ENCODE measurements at regions not wholly inside any gene's neighbourhood (a gene's known extent, or its start where the extent isn't known, plus 50 kb on each side); places are given as distances from the start of the nearest gene placed in this dataset.
"Not testable (repeated sequence)": the region's sequence is repeated elsewhere in the genome, so short reads cannot be mapped to it uniquely, and the experiment has no call there.

DNA sequence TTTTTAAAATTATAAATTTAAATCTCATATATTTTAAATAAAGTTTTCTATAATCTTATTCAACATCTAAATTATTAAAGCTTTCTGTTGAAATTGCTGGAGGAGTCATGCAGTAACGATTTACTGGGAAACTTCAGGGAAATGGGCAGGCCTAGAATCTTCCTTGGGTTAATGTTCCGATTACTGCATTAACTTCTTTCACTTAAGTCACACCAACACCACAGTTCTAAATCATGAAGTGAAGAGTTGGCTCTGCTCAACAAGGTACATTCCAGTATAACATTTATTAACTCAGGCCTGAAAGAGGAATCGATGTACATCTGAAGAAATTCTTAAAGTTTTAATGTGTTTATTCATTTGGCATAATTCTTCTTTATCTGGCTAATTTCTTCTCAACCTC is 244.3 kb downstream of the CCER1 start:
- no peaks in the 10 kb centered on the region for H3K27me3 ChIP-seq
- no peak overlapping the region for H3K9ac ChIP-seq (ENCODE audit: low read depth in 2 of 2, low read length in 2 of 2)
- peaks cover 3% of the 10 kb centered on the region for H3K4me1 ChIP-seq
- no peaks in the 10 kb centered on the region for H3K9me3 ChIP-seq
- H3K4me3 ChIP-seq: no peak overlapping the region
- intact Hi-C loops (cut with DNase I): no loop called here
- H3K27ac ChIP-seq: no peak overlapping the region
- H3K36me3 ChIP-seq: no peaks in the 10 kb centered on the region
- TF ChIP-seq, protein P1, sequence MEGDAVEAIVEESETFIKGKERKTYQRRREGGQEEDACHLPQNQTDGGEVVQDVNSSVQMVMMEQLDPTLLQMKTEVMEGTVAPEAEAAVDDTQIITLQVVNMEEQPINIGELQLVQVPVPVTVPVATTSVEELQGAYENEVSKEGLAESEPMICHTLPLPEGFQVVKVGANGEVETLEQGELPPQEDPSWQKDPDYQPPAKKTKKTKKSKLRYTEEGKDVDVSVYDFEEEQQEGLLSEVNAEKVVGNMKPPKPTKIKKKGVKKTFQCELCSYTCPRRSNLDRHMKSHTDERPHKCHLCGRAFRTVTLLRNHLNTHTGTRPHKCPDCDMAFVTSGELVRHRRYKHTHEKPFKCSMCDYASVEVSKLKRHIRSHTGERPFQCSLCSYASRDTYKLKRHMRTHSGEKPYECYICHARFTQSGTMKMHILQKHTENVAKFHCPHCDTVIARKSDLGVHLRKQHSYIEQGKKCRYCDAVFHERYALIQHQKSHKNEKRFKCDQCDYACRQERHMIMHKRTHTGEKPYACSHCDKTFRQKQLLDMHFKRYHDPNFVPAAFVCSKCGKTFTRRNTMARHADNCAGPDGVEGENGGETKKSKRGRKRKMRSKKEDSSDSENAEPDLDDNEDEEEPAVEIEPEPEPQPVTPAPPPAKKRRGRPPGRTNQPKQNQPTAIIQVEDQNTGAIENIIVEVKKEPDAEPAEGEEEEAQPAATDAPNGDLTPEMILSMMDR (IDR thresholded peaks at IDR 0.05): no peak
- DNase-seq: no peak

DNA sequence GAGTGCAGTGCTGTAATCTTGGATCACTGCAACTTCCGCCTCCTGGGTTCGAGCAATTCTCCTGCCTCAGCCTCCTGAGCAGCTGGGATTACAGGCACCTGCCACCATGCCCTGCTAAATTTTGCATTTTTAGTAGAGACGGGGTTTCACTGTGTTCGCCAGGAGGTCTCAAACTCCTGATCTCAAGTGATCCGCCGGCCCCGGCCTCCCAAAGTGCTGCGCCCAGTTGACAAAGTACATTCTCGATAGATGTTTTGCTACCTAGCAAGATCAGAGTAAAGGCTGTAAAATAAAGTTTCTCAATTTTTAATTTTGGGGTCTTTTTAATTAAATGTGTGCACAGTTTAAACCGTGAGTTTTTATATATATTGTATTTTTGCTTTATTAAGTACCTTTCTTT is 248.9 kb downstream of the CCER1 start:
- intact Hi-C loops (cut with DNase I): no loop called here
- Histone ChIP-seq H3K4me3 (no peak overlapping the region), H3K4me1 (no peaks in the 10 kb centered on the region), H3K9ac (ENCODE audit: low read depth in 2 of 2, low read length in 2 of 2) (no peak overlapping the region), H3K9me3 (no peaks in the 10 kb centered on the region), H3K27me3 (no peaks in the 10 kb centered on the region), H3K27ac (no peak overlapping the region), H3K36me3 (no peaks in the 10 kb centered on the region)
- DNase-seq: no peak
- TF ChIP-seq, protein P1 (IDR thresholded peaks at IDR 0.05): no peak

DNA sequence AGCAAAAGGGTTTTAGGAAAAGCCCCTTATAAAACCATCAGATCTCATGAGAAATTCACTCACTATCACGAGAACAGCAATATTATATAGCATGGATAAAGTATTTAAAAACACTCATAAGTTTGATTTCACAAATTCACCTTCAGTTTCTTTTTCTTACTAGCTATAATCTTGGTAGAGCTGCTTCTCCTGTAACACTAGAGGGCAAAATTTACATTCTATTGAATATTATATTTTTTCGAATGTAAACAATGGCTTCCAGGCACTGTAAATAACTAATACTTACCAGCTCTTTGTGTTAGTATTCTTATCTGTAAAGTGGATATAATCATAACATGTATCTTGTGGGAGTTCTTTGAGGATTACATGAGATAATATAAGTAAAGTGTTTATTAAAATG is 259.6 kb downstream of the CCER1 start:
- Histone ChIP-seq H3K9me3 (no peaks in the 10 kb centered on the region), H3K9ac (ENCODE audit: low read depth in 2 of 2, low read length in 2 of 2) (no peak overlapping the region), H3K27me3 (no peaks in the 10 kb centered on the region), H3K36me3 (no peaks in the 10 kb centered on the region), H3K27ac (no peak overlapping the region), H3K4me3 (no peak overlapping the region), H3K4me1 (no peaks in the 10 kb centered on the region)
- intact Hi-C loops (cut with DNase I): no loop called here
- TF ChIP-seq, protein P1 (IDR thresholded peaks at IDR 0.05): no peak
- no peak for DNase-seq

DNA sequence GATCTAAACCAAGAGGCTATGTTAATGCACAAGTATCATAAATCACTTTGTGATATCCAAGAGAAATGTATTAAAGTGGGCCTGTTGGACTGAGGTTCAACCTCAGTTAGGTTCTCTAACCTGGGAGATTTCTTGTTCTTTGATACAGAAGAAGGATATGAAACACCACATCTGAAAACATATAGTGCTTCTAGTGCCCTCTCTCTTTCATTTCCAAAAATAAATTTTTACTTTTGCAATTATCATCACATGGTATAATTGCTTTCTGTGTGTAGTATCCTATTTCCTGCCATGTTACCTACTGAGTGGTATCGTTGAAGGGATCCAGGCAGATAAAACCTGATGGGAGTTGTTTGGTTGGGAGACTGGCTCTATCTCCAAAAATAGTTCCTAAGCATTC is 264.9 kb downstream of the CCER1 start:
- TF ChIP-seq, protein P1 (IDR thresholded peaks at IDR 0.05): no peak
- Histone ChIP-seq H3K9me3 (no peaks in the 10 kb centered on the region), H3K27ac (no peak overlapping the region), H3K9ac (ENCODE audit: low read depth in 2 of 2, low read length in 2 of 2) (no peak overlapping the region), H3K27me3 (no peaks in the 10 kb centered on the region), H3K4me3 (no peak overlapping the region), H3K36me3 (no peaks in the 10 kb centered on the region), H3K4me1 (no peaks in the 10 kb centered on the region)
- no peak for DNase-seq
- intact Hi-C loops (cut with DNase I): no loop called here

DNA sequence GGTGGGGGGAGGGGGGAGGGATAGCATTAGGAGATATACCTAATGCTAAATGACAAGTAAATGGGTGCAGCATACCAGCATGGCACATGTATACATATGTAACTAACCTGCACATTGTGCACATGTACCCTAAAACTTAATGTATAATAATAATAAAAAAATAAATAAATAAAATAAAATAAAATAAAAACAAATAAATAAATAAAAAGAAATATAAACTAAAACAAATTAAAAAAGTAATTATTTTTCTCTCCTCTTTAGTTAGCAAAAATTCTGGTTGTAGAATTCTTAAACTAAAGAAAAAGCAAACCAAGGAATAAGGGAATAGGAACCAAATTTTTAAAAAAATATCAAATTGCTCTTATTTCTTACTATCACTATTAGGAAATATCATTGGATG is 267.3 kb downstream of the CCER1 start:
- DNase-seq; H3K27ac ChIP-seq; intact Hi-C loops (cut with DNase I); H3K9me3 ChIP-seq; H3K4me1 ChIP-seq; H3K36me3 ChIP-seq; H3K9ac ChIP-seq (ENCODE audit: low read depth in 2 of 2, low read length in 2 of 2); H3K4me3 ChIP-seq; H3K27me3 ChIP-seq: not testable (repeated sequence)

DNA sequence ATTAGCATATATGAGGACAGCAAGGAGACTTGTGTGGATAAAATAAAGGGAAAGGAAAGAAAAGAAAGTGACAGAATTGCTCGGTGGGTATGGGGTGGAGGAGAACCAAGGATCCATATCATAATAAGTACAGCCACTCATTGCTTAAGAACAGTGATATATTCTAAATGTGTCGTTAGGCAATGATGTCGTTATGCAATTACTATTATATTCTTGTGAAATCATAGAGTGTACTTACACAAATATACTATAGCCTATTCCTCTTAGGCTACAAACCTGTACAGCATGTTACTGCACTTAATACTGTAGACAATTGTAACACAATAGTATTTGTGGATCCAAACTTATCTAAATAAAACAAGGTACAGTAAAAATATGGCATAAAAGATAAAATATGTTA is 271.1 kb downstream of the CCER1 start:
- TF ChIP-seq, protein P1 (IDR thresholded peaks at IDR 0.05): no peak
- no peak for DNase-seq
- no peaks in the 10 kb centered on the region for H3K27me3 ChIP-seq
- intact Hi-C loops (cut with DNase I): no loop called here
- H3K27ac ChIP-seq: no peak overlapping the region
- H3K9me3 ChIP-seq: no peaks in the 10 kb centered on the region
- H3K4me1 ChIP-seq: no peaks in the 10 kb centered on the region
- no peak overlapping the region for H3K4me3 ChIP-seq
- H3K36me3 ChIP-seq: no peaks in the 10 kb centered on the region
- no peak overlapping the region for H3K9ac ChIP-seq (ENCODE audit: low read depth in 2 of 2, low read length in 2 of 2)

All from colonic mucosa (tissue), 4 donors.